NCI-H345 (cell line): ENCODE measurements at regions not wholly inside any gene's neighbourhood (a gene's known extent, or its start where the extent isn't known, plus 50 kb on each side); places are given as distances from the start of the nearest gene placed in this dataset.

Experiments used
- DNase-seq: peaks from one replicate; lab custom pipeline; 2025; lab: John Stamatoyannopoulos, UW

- DNase-seq, result no peak
Observed at GRCh38 chr15:35857567-35858226, 311.7 kb upstream of the DPH6 start.

- DNase-seq, result no peak
Observed at GRCh38 chr15:35858707-35859106, 312.7 kb upstream of the DPH6 start.

- no peak for DNase-seq
Observed at GRCh38 chr15:35863655-35864054, 317.7 kb upstream of the DPH6 start.

- no peak for DNase-seq
Observed at GRCh38 chr15:35867356-35867755, 321.4 kb upstream of the DPH6 start.

GRCh38 chr15:35871282-35871681 is 325.3 kb upstream of the DPH6 start:
- no peak for DNase-seq

GRCh38 chr15:35871812-35872211 is 325.8 kb upstream of the DPH6 start:
- DNase-seq, result no peak

- DNase-seq, result no peak
Observed at GRCh38 chr15:35872577-35872976, 326.6 kb upstream of the DPH6 start.

GRCh38 chr15:35874260-35874905 is 328.4 kb upstream of the DPH6 start:
- peak; percentile 12 for DNase-seq

GRCh38 chr15:35876762-35877161 is 330.8 kb upstream of the DPH6 start:
- no peak for DNase-seq

GRCh38 chr15:35880896-35881295 is 334.9 kb upstream of the DPH6 start:
- DNase-seq, result no peak

GRCh38 chr15:35885870-35886269 is 339.9 kb upstream of the DPH6 start:
- no peak for DNase-seq

GRCh38 chr15:35886765-35887164 is 340.8 kb upstream of the DPH6 start:
- no peak for DNase-seq

GRCh38 chr15:35888815-35889214 is 342.9 kb upstream of the DPH6 start:
- no peak for DNase-seq

- DNase-seq, result no peak
Observed at GRCh38 chr15:35907511-35907910, 361.5 kb upstream of the DPH6 start.

- no peak for DNase-seq
Observed at GRCh38 chr15:35909414-35909813, 363.4 kb upstream of the DPH6 start.

- no peak for DNase-seq
Observed at GRCh38 chr15:35910227-35910626, 364.3 kb upstream of the DPH6 start.

GRCh38 chr15:35911052-35911777 is 365.2 kb upstream of the DPH6 start:
- DNase-seq, result no peak

- DNase-seq, result no peak
Observed at GRCh38 chr15:35912196-35912595, 366.2 kb upstream of the DPH6 start.

- no peak for DNase-seq
Observed at GRCh38 chr15:35914573-35914972, 368.6 kb upstream of the DPH6 start.

- DNase-seq, result no peak
Observed at GRCh38 chr15:35921046-35921445, 375.1 kb upstream of the DPH6 start.

- DNase-seq, result no peak
Observed at GRCh38 chr15:35925275-35926006, 379.5 kb upstream of the DPH6 start.

- no peak for DNase-seq
Observed at GRCh38 chr15:35926007-35926380, 380.0 kb upstream of the DPH6 start.

GRCh38 chr15:35928847-35929246 is 382.9 kb upstream of the DPH6 start:
- DNase-seq, result no peak
